Keratinocyte (primary cell): ENCODE measurements at regions not wholly inside any gene's neighbourhood (a gene's known extent, or its start where the extent isn't known, plus 50 kb on each side); places are given as distances from the start of the nearest gene placed in this dataset.
"Not testable (repeated sequence)": the region's sequence is repeated elsewhere in the genome, so short reads cannot be mapped to it uniquely, and the experiment has no call there.

Experiments used
- CTCF ChIP-seq, 3 experiments: IDR thresholded peaks in 1 of 3; conservative IDR thresholded peaks in 1 of 3; optimal IDR thresholded peaks in 1 of 3; 2 replicates in 2 of 3; 3 replicates in 1 of 3; pipeline versions ENCODE3 to v1.5.1; 2011; ENCODE audit warnings: low read length in 3 of 3, mild to moderate bottlenecking in 3 of 3, moderate library complexity in 2 of 3, control low read depth in 1 of 3, inconsistent platforms in 1 of 3; ENCODE audit not compliant: insufficient read depth in 2 of 3; ENCODE audit errors: extremely low read depth in 1 of 3
- EZH2 ChIP-seq: IDR thresholded peaks from one replicate; pipeline ENCODE4 v1.6.1; 2012; ENCODE audit warnings: inconsistent platforms, mild to moderate bottlenecking, low read length, moderate library complexity

- TF ChIP-seq CTCF (optimal IDR thresholded peaks at IDR 0.05 in 1 of 3, IDR thresholded peaks at IDR 0.05 in 1 of 3, conservative IDR thresholded peaks at IDR 0.05 in 1 of 3; ENCODE audit: extremely low read depth in 1 of 3, insufficient read depth in 2 of 3, low read length in 3 of 3); EZH2: not testable (repeated sequence)
Observed at GRCh38 chrX:89771639-89772038, 150.1 kb upstream of the TGIF2LX start.
